Endometrial microvascular endothelial cells (primary cell): ENCODE measurements at regions not wholly inside any gene's neighbourhood (a gene's known extent, or its start where the extent isn't known, plus 50 kb on each side); places are given as distances from the start of the nearest gene placed in this dataset.

Experiments
- in situ Hi-C: cut with HindIII; loops from 2 replicates; pipeline ENCODE4 v1.10.0; 2017; ENCODE audit warnings: low sequenced_read_pairs, low pct_unique_long_range_greater_than_20kb; ENCODE audit errors: inconsistent ontology term

GRCh38 chr13:76722782-76723181 is 163.4 kb downstream of the KCTD12 start:
- in situ Hi-C loops: loop anchor here (25.0 kb wide), 1 partner anchor 165 kb away; the partner anchor contains the start of gene KCTD12

GRCh38 chr13:76720821-76721220 is 165.4 kb downstream of the KCTD12 start:
- in situ Hi-C loops: loop anchor here (25.0 kb wide), 1 partner anchor 166 kb away; the partner anchor contains the start of gene KCTD12

- in situ Hi-C loops: loop anchor here (25.0 kb wide), 1 partner anchor 167 kb away; the partner anchor contains the start of gene KCTD12
These were observed 165.8 kb downstream of the KCTD12 start for GRCh38 chr13:76720416-76720815.

- in situ Hi-C loops: loop anchor here (25.0 kb wide), 1 partner anchor 167 kb away; the partner anchor contains the start of gene KCTD12
These were observed 166.2 kb downstream of the KCTD12 start for GRCh38 chr13:76719955-76720354.

- in situ Hi-C loops: loop anchor here (25.0 kb wide), 1 partner anchor 170 kb away; the partner anchor contains the start of gene KCTD12
These were observed 169.1 kb downstream of the KCTD12 start for GRCh38 chr13:76717092-76717491.

GRCh38 chr13:76715621-76716020 is 170.6 kb downstream of the KCTD12 start:
- in situ Hi-C loops: loop anchor here (25.0 kb wide), 1 partner anchor 172 kb away; the partner anchor contains the start of gene KCTD12

- in situ Hi-C loops: loop anchor here (25.0 kb wide), 1 partner anchor 172 kb away; the partner anchor contains the start of gene KCTD12
These were observed 171.1 kb downstream of the KCTD12 start for GRCh38 chr13:76715075-76715474.

GRCh38 chr13:76713280-76713679 is 172.9 kb downstream of the KCTD12 start:
- in situ Hi-C loops: loop anchor here (25.0 kb wide), 1 partner anchor 174 kb away; the partner anchor contains the start of gene KCTD12

GRCh38 chr13:76711550-76712182 is 174.5 kb downstream of the KCTD12 start:
- in situ Hi-C loops: loop anchor here (25.0 kb wide), 1 partner anchor 176 kb away; the partner anchor contains the start of gene KCTD12

GRCh38 chr13:76709851-76710250 is 176.4 kb downstream of the KCTD12 start:
- in situ Hi-C loops: loop anchor here (25.0 kb wide), 1 partner anchor 177 kb away; the partner anchor contains the start of gene KCTD12

GRCh38 chr13:76708138-76708688 is 178.0 kb downstream of the KCTD12 start:
- in situ Hi-C loops: loop anchor here (25.0 kb wide), 1 partner anchor 179 kb away; the partner anchor contains the start of gene KCTD12

GRCh38 chr13:76707360-76707759 is 178.8 kb downstream of the KCTD12 start:
- in situ Hi-C loops: loop anchor here (25.0 kb wide), 1 partner anchor 180 kb away; the partner anchor contains the start of gene KCTD12

- in situ Hi-C loops: loop anchor here (25.0 kb wide), 1 partner anchor 184 kb away; the partner anchor contains the start of gene KCTD12
These were observed 182.4 kb downstream of the KCTD12 start for GRCh38 chr13:76703621-76704288.

- in situ Hi-C loops: loop anchor here (25.0 kb wide), 1 partner anchor 184 kb away; the partner anchor contains the start of gene KCTD12
These were observed 183.0 kb downstream of the KCTD12 start for GRCh38 chr13:76703216-76703615.

GRCh38 chr13:76697288-76697687 is 188.9 kb downstream of the KCTD12 start:
- in situ Hi-C loops: no loop called here

GRCh38 chr13:76696370-76696769 is 189.8 kb downstream of the KCTD12 start:
- in situ Hi-C loops: no loop called here

GRCh38 chr13:76693086-76693485 is 193.1 kb downstream of the KCTD12 start:
- in situ Hi-C loops: no loop called here

- in situ Hi-C loops: no loop called here
These were observed 193.9 kb downstream of the KCTD12 start for GRCh38 chr13:76692346-76692745.

GRCh38 chr13:76690611-76691010 is 195.6 kb downstream of the KCTD12 start:
- in situ Hi-C loops: no loop called here
